ENCODE measurements at regions not wholly inside any gene's neighbourhood (a gene's known extent, or its start where the extent isn't known, plus 50 kb on each side); places are given as distances from the start of the nearest gene placed in this dataset.

GRCh38 chr5:92879806-92880543 is 701.0 kb downstream of the NR2F1-AS1 start:
- TF ChIP-seq EZH2 (IDR thresholded peaks at IDR 0.05; ENCODE audit: low read depth, unreplicated experiment) (no peak), REST (IDR thresholded peaks at IDR 0.05; ENCODE audit: unreplicated experiment) (no peak), NANOG (IDR thresholded peaks at IDR 0.05; ENCODE audit: borderline replicate concordance) (no peak), CTCF (conservative IDR thresholded peaks at IDR 0.05; ENCODE audit: low read depth in 2 of 2) (no peak)

Data from GM23338 (cell line).